Progenitor cell of endocrine pancreas (in vitro differentiated cells): ENCODE measurements at regions not wholly inside any gene's neighbourhood (a gene's known extent, or its start where the extent isn't known, plus 50 kb on each side); places are given as distances from the start of the nearest gene placed in this dataset.

Experiments used
- DNase-seq: peaks from one replicate; pipeline ENCODE4 v3.0.0; 2021; ENCODE audit warnings: low spot score; ENCODE audit not compliant: unreplicated experiment
- H3K27ac Mint-ChIP-seq: 2 replicates; pipeline ENCODE4 v1.8.0; 2021; ENCODE audit warnings: mild to moderate bottlenecking, moderate library complexity, mixed read lengths
- H3K27me3 Mint-ChIP-seq: 2 replicates; pipeline ENCODE4 v1.8.0; 2021; ENCODE audit warnings: mixed read lengths
- H3K36me3 Mint-ChIP-seq: 2 replicates; pipeline ENCODE4 v1.8.0; 2022; ENCODE audit warnings: mixed read lengths; ENCODE audit not compliant: insufficient read depth
- H3K4me1 Mint-ChIP-seq: 2 replicates; pipeline ENCODE4 v1.8.0; 2021; ENCODE audit warnings: low read depth, mixed read lengths
- H3K4me3 Mint-ChIP-seq: 2 replicates; pipeline ENCODE4 v1.8.0; 2021; ENCODE audit warnings: low read depth, mild to moderate bottlenecking, moderate library complexity, mixed read lengths
- H3K9me3 Mint-ChIP-seq: 2 replicates; pipeline ENCODE4 v1.8.0; 2021; ENCODE audit warnings: low read depth, mixed read lengths
- TF ChIP-seq, protein P1 (sequence below): fragments of 200-600 bp; sonication (generic); IDR thresholded peaks from one replicate; pipeline ENCODE4 v1.5.0; 2021; ENCODE audit warnings: antibody characterized with exemption, mild to moderate bottlenecking; ENCODE audit not compliant: unreplicated experiment

GRCh38 chr13:33752094-33752493, 65.9 kb upstream of the RFC3 start:
- no peak for DNase-seq
- TF ChIP-seq, protein P1, sequence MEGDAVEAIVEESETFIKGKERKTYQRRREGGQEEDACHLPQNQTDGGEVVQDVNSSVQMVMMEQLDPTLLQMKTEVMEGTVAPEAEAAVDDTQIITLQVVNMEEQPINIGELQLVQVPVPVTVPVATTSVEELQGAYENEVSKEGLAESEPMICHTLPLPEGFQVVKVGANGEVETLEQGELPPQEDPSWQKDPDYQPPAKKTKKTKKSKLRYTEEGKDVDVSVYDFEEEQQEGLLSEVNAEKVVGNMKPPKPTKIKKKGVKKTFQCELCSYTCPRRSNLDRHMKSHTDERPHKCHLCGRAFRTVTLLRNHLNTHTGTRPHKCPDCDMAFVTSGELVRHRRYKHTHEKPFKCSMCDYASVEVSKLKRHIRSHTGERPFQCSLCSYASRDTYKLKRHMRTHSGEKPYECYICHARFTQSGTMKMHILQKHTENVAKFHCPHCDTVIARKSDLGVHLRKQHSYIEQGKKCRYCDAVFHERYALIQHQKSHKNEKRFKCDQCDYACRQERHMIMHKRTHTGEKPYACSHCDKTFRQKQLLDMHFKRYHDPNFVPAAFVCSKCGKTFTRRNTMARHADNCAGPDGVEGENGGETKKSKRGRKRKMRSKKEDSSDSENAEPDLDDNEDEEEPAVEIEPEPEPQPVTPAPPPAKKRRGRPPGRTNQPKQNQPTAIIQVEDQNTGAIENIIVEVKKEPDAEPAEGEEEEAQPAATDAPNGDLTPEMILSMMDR, result no peak

DNA sequence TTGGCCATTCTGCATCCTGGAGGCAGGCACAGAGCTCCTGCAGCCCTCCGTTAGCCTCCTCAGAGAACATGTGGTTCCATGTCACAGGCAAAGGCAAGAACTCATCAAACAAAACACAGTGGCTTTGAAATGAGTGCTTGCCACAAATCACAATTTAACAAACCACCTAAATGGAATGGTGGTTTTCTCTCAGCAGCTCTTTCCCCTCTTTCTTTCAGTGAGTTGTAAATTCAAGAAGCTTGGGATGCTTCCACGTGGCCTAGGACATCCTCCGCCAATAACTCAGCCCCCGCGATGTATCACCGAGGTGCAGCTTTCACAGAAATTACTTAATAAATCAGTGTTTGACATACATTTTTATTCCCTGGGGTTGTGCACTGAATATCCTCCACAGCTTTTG, 65.4 kb upstream of the RFC3 start:
- Mint-ChIP-seq H3K27ac (no peak overlapping the region), H3K9me3 (no peaks in the 10 kb centered on the region), H3K4me1 (no peaks in the 10 kb centered on the region), H3K27me3 (no peaks in the 10 kb centered on the region), H3K36me3 (no peaks in the 10 kb centered on the region), H3K4me3 (no peak overlapping the region)
- TF ChIP-seq, protein P1, result no peak
- DNase-seq, result no peak

More at GRCh38 chr13:33752094-33752493, 65.9 kb upstream of the RFC3 start:
- Mint-ChIP-seq H3K27me3 (no peaks in the 10 kb centered on the region), H3K4me3 (no peak overlapping the region), H3K4me1 (no peaks in the 10 kb centered on the region), H3K27ac (no peak overlapping the region), H3K36me3 (no peaks in the 10 kb centered on the region), H3K9me3 (no peaks in the 10 kb centered on the region)

DNA sequence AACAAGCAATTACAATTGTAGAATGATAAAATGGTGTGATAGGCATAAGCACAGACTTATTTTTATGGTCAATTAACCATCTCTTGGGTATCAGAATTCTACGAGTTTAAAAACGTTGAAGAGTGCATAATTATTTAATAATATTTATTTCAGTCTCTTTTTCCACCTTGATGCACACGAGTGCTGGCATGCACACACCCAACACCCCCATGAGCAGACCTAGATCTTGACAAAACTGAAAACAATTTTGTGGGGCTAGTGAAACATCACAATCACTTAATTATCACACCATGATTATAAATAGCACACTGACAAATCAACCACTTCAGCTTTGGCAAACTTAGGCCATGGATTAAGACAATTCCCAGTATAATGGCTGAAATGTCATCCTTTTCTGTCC, 61.0 kb upstream of the RFC3 start:
- Mint-ChIP-seq H3K27me3 (no peaks in the 10 kb centered on the region), H3K36me3 (no peaks in the 10 kb centered on the region), H3K4me3 (no peak overlapping the region), H3K27ac (no peak overlapping the region), H3K9me3 (no peaks in the 10 kb centered on the region), H3K4me1 (no peaks in the 10 kb centered on the region)
- no peak for DNase-seq
- TF ChIP-seq, protein P1, result no peak

GRCh38 chr13:33757713-33758112, 60.2 kb upstream of the RFC3 start:
- H3K36me3 Mint-ChIP-seq, result no peaks in the 10 kb centered on the region
- no peak for DNase-seq
- no peaks in the 10 kb centered on the region for H3K4me1 Mint-ChIP-seq
- TF ChIP-seq, protein P1, result no peak
- H3K27ac Mint-ChIP-seq, result no peak overlapping the region
- no peaks in the 10 kb centered on the region for H3K9me3 Mint-ChIP-seq
- no peak overlapping the region for H3K4me3 Mint-ChIP-seq
- no peaks in the 10 kb centered on the region for H3K27me3 Mint-ChIP-seq

GRCh38 chr13:33758113-33758512, 59.8 kb upstream of the RFC3 start:
- Mint-ChIP-seq H3K27ac (no peak overlapping the region), H3K4me3 (no peak overlapping the region), H3K4me1 (peaks cover under 1% of the 10 kb centered on the region), H3K27me3 (no peaks in the 10 kb centered on the region), H3K9me3 (no peaks in the 10 kb centered on the region), H3K36me3 (no peaks in the 10 kb centered on the region)
- TF ChIP-seq, protein P1, result no peak
- DNase-seq, result no peak
